ENCODE measurements at regions not wholly inside any gene's neighbourhood (a gene's known extent, or its start where the extent isn't known, plus 50 kb on each side); places are given as distances from the start of the nearest gene placed in this dataset.

DNA sequence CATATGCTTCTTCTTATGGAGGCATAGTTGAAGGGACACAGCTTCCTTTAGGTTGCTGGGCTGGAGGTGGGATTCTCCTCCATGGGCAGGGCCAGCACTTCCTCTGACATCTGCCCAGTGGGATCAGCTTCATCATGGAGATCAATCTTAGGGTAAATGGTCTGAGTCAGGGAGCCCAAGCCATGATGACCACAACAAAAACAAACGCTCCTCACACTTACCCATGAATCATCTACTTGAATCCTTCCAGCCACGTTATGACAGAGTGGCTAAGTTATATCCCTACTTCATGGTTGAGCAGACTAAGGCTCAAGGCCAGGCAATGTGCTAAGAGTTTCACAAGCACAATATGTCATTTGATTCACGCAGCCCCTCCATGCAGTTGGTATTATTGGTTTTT lies 87.2 kb upstream of the NMNAT3 start:
- TF ChIP-seq YY1 (IDR thresholded peaks at IDR 0.05; ENCODE audit: extremely low read depth, insufficient replicate concordance, low read depth, low read length) (no peak), EZH2phosphoT487 (IDR thresholded peaks at IDR 0.05; ENCODE audit: borderline replicate concordance) (no peak), EZH2 (IDR thresholded peaks at IDR 0.05) (no peak), RAD21 (IDR thresholded peaks at IDR 0.05; ENCODE audit: low read depth) (no peak), SIN3A (IDR thresholded peaks at IDR 0.05; ENCODE audit: low read depth) (no peak), EGR1 (IDR thresholded peaks at IDR 0.05; ENCODE audit: low read depth) (no peak)
- TF ChIP-seq, protein P1, sequence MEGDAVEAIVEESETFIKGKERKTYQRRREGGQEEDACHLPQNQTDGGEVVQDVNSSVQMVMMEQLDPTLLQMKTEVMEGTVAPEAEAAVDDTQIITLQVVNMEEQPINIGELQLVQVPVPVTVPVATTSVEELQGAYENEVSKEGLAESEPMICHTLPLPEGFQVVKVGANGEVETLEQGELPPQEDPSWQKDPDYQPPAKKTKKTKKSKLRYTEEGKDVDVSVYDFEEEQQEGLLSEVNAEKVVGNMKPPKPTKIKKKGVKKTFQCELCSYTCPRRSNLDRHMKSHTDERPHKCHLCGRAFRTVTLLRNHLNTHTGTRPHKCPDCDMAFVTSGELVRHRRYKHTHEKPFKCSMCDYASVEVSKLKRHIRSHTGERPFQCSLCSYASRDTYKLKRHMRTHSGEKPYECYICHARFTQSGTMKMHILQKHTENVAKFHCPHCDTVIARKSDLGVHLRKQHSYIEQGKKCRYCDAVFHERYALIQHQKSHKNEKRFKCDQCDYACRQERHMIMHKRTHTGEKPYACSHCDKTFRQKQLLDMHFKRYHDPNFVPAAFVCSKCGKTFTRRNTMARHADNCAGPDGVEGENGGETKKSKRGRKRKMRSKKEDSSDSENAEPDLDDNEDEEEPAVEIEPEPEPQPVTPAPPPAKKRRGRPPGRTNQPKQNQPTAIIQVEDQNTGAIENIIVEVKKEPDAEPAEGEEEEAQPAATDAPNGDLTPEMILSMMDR (IDR thresholded peaks at IDR 0.05 in 2 of 3, conservative IDR thresholded peaks at IDR 0.05 in 1 of 3; ENCODE audit: borderline replicate concordance in 1 of 3, insufficient read depth in 1 of 3, low read depth in 2 of 3, low read length in 2 of 3) = no peak

All from HCT116 (cell line).